ENCODE measurements at regions not wholly inside any gene's neighbourhood (a gene's known extent, or its start where the extent isn't known, plus 50 kb on each side); places are given as distances from the start of the nearest gene placed in this dataset.

DNA sequence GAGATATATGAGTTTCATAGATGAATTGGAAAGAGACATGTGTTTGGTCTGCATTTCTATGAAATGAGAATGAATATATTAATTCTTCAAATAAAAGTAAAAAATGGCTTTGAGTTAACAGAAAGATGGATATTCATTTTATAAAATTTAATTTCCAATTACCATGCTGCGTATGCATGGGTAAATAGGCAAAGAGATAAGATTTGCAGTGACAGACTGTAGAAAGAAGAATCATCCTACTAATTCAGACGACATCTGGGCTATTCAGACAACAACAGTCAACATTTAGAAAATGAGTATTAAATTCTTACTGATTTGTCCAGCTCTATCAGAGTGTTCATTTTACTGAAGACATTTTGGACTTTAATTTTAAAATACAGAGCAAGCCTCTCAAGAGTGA is 602.2 kb upstream of the NRSN1 start:
- no peak for TF ChIP-seq EZH2 (IDR thresholded peaks at IDR 0.05; ENCODE audit: borderline replicate concordance)
- TF ChIP-seq, protein P1, sequence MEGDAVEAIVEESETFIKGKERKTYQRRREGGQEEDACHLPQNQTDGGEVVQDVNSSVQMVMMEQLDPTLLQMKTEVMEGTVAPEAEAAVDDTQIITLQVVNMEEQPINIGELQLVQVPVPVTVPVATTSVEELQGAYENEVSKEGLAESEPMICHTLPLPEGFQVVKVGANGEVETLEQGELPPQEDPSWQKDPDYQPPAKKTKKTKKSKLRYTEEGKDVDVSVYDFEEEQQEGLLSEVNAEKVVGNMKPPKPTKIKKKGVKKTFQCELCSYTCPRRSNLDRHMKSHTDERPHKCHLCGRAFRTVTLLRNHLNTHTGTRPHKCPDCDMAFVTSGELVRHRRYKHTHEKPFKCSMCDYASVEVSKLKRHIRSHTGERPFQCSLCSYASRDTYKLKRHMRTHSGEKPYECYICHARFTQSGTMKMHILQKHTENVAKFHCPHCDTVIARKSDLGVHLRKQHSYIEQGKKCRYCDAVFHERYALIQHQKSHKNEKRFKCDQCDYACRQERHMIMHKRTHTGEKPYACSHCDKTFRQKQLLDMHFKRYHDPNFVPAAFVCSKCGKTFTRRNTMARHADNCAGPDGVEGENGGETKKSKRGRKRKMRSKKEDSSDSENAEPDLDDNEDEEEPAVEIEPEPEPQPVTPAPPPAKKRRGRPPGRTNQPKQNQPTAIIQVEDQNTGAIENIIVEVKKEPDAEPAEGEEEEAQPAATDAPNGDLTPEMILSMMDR (IDR thresholded peaks at IDR 0.05; ENCODE audit: poor library complexity), result no peak
- no peak for TF ChIP-seq EZH2phosphoT487 (IDR thresholded peaks at IDR 0.05; ENCODE audit: low read depth, severe bottlenecking, unreplicated experiment)
- 93% methylated on average over 2 of the region's 2 CpGs for WGBS (ENCODE audit: low lambda C conversion rate, missing lambda C conversion rate)

DNA sequence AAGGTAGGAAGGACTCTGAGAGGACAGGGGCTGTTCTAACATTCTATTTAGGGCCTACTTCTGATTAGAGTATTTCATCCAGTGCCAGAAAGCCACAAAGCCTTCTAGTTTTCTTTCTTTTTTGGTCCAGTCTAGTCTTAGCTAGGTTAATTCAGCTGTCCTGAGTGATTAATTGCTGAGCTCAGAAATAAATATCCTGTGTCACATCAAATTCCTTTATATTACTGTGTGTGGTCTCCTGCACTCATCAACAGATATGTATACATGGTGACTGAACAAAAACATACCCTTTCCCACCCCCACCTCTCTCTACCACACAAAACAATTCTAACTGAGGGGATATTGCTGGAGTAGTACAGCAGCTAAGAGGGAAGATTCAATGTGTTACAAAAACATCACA is 601.5 kb upstream of the NRSN1 start:
- no peak overlapping the region for H3K27ac ChIP-seq
- no peaks in the 10 kb centered on the region for H3K79me2 ChIP-seq
- H3K27me3 ChIP-seq, result no peaks in the 10 kb centered on the region
- no peaks in the 10 kb centered on the region for H3K36me3 ChIP-seq (replicated peaks; ENCODE audit: insufficient read depth, low read depth)
- no peak overlapping the region for H2AFZ ChIP-seq
- no peak overlapping the region for H3K4me3 ChIP-seq
- no peak for DNase-seq (ENCODE audit: low spot score)
- H3K4me2 ChIP-seq, result no peak overlapping the region
- no peaks in the 10 kb centered on the region for H3K9me3 ChIP-seq (ENCODE audit: low read depth)
- no peaks in the 10 kb centered on the region for H3K9me2 ChIP-seq (replicated peaks; ENCODE audit: insufficient read depth)
- TF ChIP-seq, protein P1 (IDR thresholded peaks at IDR 0.05; ENCODE audit: poor library complexity), result no peak
- TF ChIP-seq EZH2phosphoT487 (IDR thresholded peaks at IDR 0.05; ENCODE audit: low read depth, severe bottlenecking, unreplicated experiment), result no peak
- TF ChIP-seq EZH2 (IDR thresholded peaks at IDR 0.05; ENCODE audit: borderline replicate concordance), result no peak
- H3K4me1 ChIP-seq (ENCODE audit: insufficient read depth), result no peaks in the 10 kb centered on the region
- H4K20me1 ChIP-seq (ENCODE audit: insufficient read depth, poor library complexity, severe bottlenecking), result no peaks in the 10 kb centered on the region

More for the DNA sequence above, 602.2 kb upstream of the NRSN1 start:
- Histone ChIP-seq H3K4me1 (ENCODE audit: insufficient read depth) (no peaks in the 10 kb centered on the region), H3K27me3 (no peaks in the 10 kb centered on the region), H4K20me1 (ENCODE audit: insufficient read depth, poor library complexity, severe bottlenecking) (no peaks in the 10 kb centered on the region), H3K79me2 (no peaks in the 10 kb centered on the region), H3K4me2 (no peak overlapping the region), H3K27ac (no peak overlapping the region), H3K9me3 (ENCODE audit: low read depth) (no peaks in the 10 kb centered on the region), H3K9me2 (replicated peaks; ENCODE audit: insufficient read depth) (no peaks in the 10 kb centered on the region), H2AFZ (no peak overlapping the region), H3K4me3 (no peak overlapping the region), H3K36me3 (replicated peaks; ENCODE audit: insufficient read depth, low read depth) (no peaks in the 10 kb centered on the region)
- DNase-seq (ENCODE audit: low spot score), result no peak

DNA sequence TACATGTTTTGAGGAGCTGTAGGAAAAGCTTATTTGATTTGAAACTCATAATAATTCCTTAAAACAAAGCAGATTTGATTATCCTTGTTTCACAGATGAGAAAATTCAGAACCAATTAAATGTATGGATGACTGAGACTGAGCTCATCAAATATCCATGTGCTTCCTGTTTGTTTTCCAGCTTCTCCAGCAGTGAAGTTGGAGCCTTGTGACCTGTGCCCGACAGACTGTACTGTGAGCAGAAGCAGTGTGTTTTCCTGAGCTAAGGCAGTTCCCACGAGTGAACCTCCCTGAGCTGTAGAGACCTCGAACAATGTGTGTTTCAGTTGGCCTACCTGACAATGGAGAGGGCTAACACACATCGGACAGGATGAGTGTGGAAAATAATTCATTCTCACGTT is 599.5 kb upstream of the NRSN1 start:
- H3K4me2 ChIP-seq, result no peak overlapping the region
- DNase-seq (ENCODE audit: low spot score), result no peak
- H4K20me1 ChIP-seq (ENCODE audit: insufficient read depth, poor library complexity, severe bottlenecking), result no peaks in the 10 kb centered on the region
- H3K4me1 ChIP-seq (ENCODE audit: insufficient read depth), result no peaks in the 10 kb centered on the region
- H3K36me3 ChIP-seq (replicated peaks; ENCODE audit: insufficient read depth, low read depth), result no peaks in the 10 kb centered on the region
- H3K9me3 ChIP-seq (ENCODE audit: low read depth), result no peaks in the 10 kb centered on the region
- TF ChIP-seq, protein P1 (IDR thresholded peaks at IDR 0.05; ENCODE audit: poor library complexity), result no peak
- no peak for TF ChIP-seq EZH2phosphoT487 (IDR thresholded peaks at IDR 0.05; ENCODE audit: low read depth, severe bottlenecking, unreplicated experiment)
- no peak for TF ChIP-seq EZH2 (IDR thresholded peaks at IDR 0.05; ENCODE audit: borderline replicate concordance)
- no peaks in the 10 kb centered on the region for H3K79me2 ChIP-seq
- H2AFZ ChIP-seq, result no peak overlapping the region
- WGBS (ENCODE audit: low lambda C conversion rate, missing lambda C conversion rate), result 69% methylated on average over 5 of the region's 5 CpGs
- no peaks in the 10 kb centered on the region for H3K9me2 ChIP-seq (replicated peaks; ENCODE audit: insufficient read depth)
- H3K27me3 ChIP-seq, result no peaks in the 10 kb centered on the region
- no peak overlapping the region for H3K4me3 ChIP-seq
- no peak overlapping the region for H3K27ac ChIP-seq

DNA sequence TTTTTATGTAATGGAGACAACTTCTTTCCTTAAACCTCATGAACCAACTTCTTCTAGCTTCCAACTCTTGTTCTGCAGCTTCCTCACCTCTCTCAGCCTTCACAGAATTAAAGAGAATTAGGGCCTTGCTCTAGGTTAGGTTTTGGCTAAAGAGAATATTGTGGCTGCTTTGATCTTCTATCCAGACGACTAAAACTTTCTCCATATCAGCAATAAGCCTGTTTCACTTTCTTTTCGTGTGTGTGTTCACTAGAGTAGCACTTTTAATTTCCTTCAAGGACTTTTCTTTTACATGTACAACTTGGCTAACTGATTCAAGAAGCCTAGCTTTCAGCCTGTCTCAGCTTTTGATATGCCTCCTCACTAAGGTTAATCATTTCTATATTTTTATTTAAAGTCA is 596.1 kb upstream of the NRSN1 start:
- no peak overlapping the region for H2AFZ ChIP-seq
- H3K79me2 ChIP-seq, result no peaks in the 10 kb centered on the region
- TF ChIP-seq EZH2 (IDR thresholded peaks at IDR 0.05; ENCODE audit: borderline replicate concordance) (no peak), EZH2phosphoT487 (IDR thresholded peaks at IDR 0.05; ENCODE audit: low read depth, severe bottlenecking, unreplicated experiment) (no peak)
- TF ChIP-seq, protein P1 (IDR thresholded peaks at IDR 0.05; ENCODE audit: poor library complexity), result no peak
- H3K27ac ChIP-seq, result no peak overlapping the region
- H3K4me1 ChIP-seq (ENCODE audit: insufficient read depth), result no peaks in the 10 kb centered on the region
- H3K9me2 ChIP-seq (replicated peaks; ENCODE audit: insufficient read depth), result no peaks in the 10 kb centered on the region
- H3K4me2 ChIP-seq, result no peak overlapping the region
- H3K4me3 ChIP-seq, result no peak overlapping the region
- H3K27me3 ChIP-seq, result no peaks in the 10 kb centered on the region
- no peak for DNase-seq (ENCODE audit: low spot score)
- H3K9me3 ChIP-seq (ENCODE audit: low read depth), result no peaks in the 10 kb centered on the region
- no peaks in the 10 kb centered on the region for H4K20me1 ChIP-seq (ENCODE audit: insufficient read depth, poor library complexity, severe bottlenecking)
- H3K36me3 ChIP-seq (replicated peaks; ENCODE audit: insufficient read depth, low read depth), result no peaks in the 10 kb centered on the region
- 74% methylated on average over 2 of the region's 2 CpGs for WGBS (ENCODE audit: low lambda C conversion rate, missing lambda C conversion rate)
